HCT116 (cell line): ENCODE measurements at regions not wholly inside any gene's neighbourhood (a gene's known extent, or its start where the extent isn't known, plus 50 kb on each side); places are given as distances from the start of the nearest gene placed in this dataset.

Experiments
- CTCF ChIP-seq, 3 experiments: fragments of 200-600 bp in 1 of 3; sonication (generic) in 1 of 3; IDR thresholded peaks in 2 of 3; conservative IDR thresholded peaks in 1 of 3; 2 replicates each; pipeline ENCODE4 v1.5.1; 2012 to 2017; ENCODE audit warnings: low read depth in 2 of 3, low read length in 2 of 3, antibody characterized with exemption in 1 of 3, borderline replicate concordance in 1 of 3, control low read depth in 1 of 3, mild to moderate bottlenecking in 1 of 3, mixed read lengths in 1 of 3, mixed run types in 1 of 3, moderate library complexity in 1 of 3; ENCODE audit not compliant: insufficient read depth in 1 of 3
- EZH2 ChIP-seq: fragments of 200-600 bp; sonication (generic); IDR thresholded peaks from 2 replicates; pipeline ENCODE4 v1.6.1; 2017; ENCODE audit warnings: antibody characterized with exemption, mixed run types
- POLR2A ChIP-seq: IDR thresholded peaks from 2 replicates; pipeline ENCODE4 v1.7.0; 2011; ENCODE audit warnings: borderline replicate concordance; ENCODE audit not compliant: insufficient read depth, insufficient read length; ENCODE audit errors: extremely low read depth
- POLR2AphosphoS5 ChIP-seq: IDR thresholded peaks from 2 replicates; pipeline ENCODE4 v1.6.1; 2011; ENCODE audit warnings: mild to moderate bottlenecking, low read depth, low read length, moderate library complexity
- RAD21 ChIP-seq: IDR thresholded peaks from 2 replicates; pipeline ENCODE4 v1.6.1; 2012; ENCODE audit warnings: low read depth, mild to moderate bottlenecking
- SRF ChIP-seq: IDR thresholded peaks from 2 replicates; pipeline ENCODE4 v1.6.1; 2012; ENCODE audit warnings: low read depth

GRCh38 chr13:50412046-50412617 lies 396.9 kb downstream of the KCNRG start:
- no peak for TF ChIP-seq CTCF (IDR thresholded peaks at IDR 0.05 in 2 of 3, conservative IDR thresholded peaks at IDR 0.05 in 1 of 3; ENCODE audit: borderline replicate concordance in 1 of 3, insufficient read depth in 1 of 3, low read depth in 2 of 3, low read length in 2 of 3)
- TF ChIP-seq POLR2A = no peak
- no peak for TF ChIP-seq EZH2
- TF ChIP-seq POLR2AphosphoS5 = no peak
- no peak for TF ChIP-seq RAD21
- TF ChIP-seq SRF = no peak
